Mesendoderm (in vitro differentiated cells): ENCODE measurements at regions not wholly inside any gene's neighbourhood (a gene's known extent, or its start where the extent isn't known, plus 50 kb on each side); places are given as distances from the start of the nearest gene placed in this dataset.

Source experiments
- DNase-seq: peaks from one replicate; pipeline ENCODE4 v3.0.0; 2013
- H2AK5ac ChIP-seq: 2 replicates; pipeline ENCODE4 v1.6.1; 2013; ENCODE audit warnings: low read length, inconsistent platforms
- H2BK120ac ChIP-seq: 2 replicates; pipeline ENCODE4 v1.6.1; 2013; ENCODE audit warnings: low read depth, mild to moderate bottlenecking, low read length, moderate library complexity, mixed read lengths
- H2BK15ac ChIP-seq: replicated peaks from 2 replicates; pipeline ENCODE4 v1.6.1; 2013; ENCODE audit warnings: low read depth, mild to moderate bottlenecking, moderate library complexity
- H2BK5ac ChIP-seq: 2 replicates; pipeline ENCODE4 v1.6.1; 2013; ENCODE audit warnings: low read length, inconsistent platforms
- H3K18ac ChIP-seq: 2 replicates; pipeline ENCODE4 v1.6.1; 2013; ENCODE audit warnings: mild to moderate bottlenecking, low read length, mixed read lengths
- H3K23ac ChIP-seq: one replicate; pipeline ENCODE4 v1.6.1; 2013; ENCODE audit warnings: low read length
- H3K27ac ChIP-seq: 2 replicates; pipeline ENCODE4 v1.5.1; 2013; ENCODE audit warnings: low read depth, mild to moderate bottlenecking, inconsistent platforms, low read length, moderate library complexity
- H3K27me3 ChIP-seq: 2 replicates; pipeline ENCODE4 v1.6.1; 2013; ENCODE audit warnings: low read length, control low read depth, mild to moderate bottlenecking, inconsistent platforms; ENCODE audit not compliant: insufficient read depth, poor library complexity
- H3K36me3 ChIP-seq: 2 replicates; pipeline ENCODE4 v1.6.1; 2013; ENCODE audit warnings: low read length, inconsistent platforms; ENCODE audit not compliant: control insufficient read depth, insufficient read depth
- H3K4ac ChIP-seq: one replicate; pipeline ENCODE4 v1.6.1; 2013; ENCODE audit warnings: low read depth, mild to moderate bottlenecking, low read length, moderate library complexity
- H3K4me1 ChIP-seq: 2 replicates; pipeline ENCODE4 v1.6.1; 2013; ENCODE audit warnings: low read depth, low read length, inconsistent platforms; ENCODE audit not compliant: control insufficient read depth
- H3K4me2 ChIP-seq: 2 replicates; pipeline ENCODE4 v1.6.1; 2013; ENCODE audit warnings: low read length
- H3K4me3 ChIP-seq: 2 replicates; pipeline ENCODE4 v1.5.1; 2013; ENCODE audit warnings: mild to moderate bottlenecking, low read length
- H3K56ac ChIP-seq: one replicate; pipeline ENCODE4 v1.6.1; 2013; ENCODE audit warnings: low read length
- H3K79me1 ChIP-seq: 2 replicates; pipeline ENCODE4 v1.6.1; 2013; ENCODE audit warnings: low read length, inconsistent platforms
- H3K79me2 ChIP-seq: 2 replicates; pipeline ENCODE4 v1.6.1; 2013; ENCODE audit warnings: mild to moderate bottlenecking, low read length; ENCODE audit not compliant: control insufficient read depth, insufficient read depth
- H3K9ac ChIP-seq: 2 replicates; pipeline ENCODE4 v1.6.1; 2013; ENCODE audit warnings: low read length, inconsistent platforms
- H4K5ac ChIP-seq: one replicate; pipeline ENCODE4 v1.6.1; 2013; ENCODE audit warnings: low read length
- H4K8ac ChIP-seq: one replicate; pipeline ENCODE4 v1.6.1; 2013; ENCODE audit warnings: low read depth, mild to moderate bottlenecking, control low read depth, low read length, moderate library complexity
- WGBS: extraction: QIAGEN DNeasy Blood & Tissue Kit; methylation state at CpG from one replicate; pipeline ENCODE4 v1.1.7; 2013; ENCODE audit warnings: low lambda C conversion rate, missing lambda C conversion rate; ENCODE audit not compliant: insufficient coverage; ENCODE audit errors: extremely low coverage; 5-methylcytosine and 5-hydroxymethylcytosine counted together

DNA sequence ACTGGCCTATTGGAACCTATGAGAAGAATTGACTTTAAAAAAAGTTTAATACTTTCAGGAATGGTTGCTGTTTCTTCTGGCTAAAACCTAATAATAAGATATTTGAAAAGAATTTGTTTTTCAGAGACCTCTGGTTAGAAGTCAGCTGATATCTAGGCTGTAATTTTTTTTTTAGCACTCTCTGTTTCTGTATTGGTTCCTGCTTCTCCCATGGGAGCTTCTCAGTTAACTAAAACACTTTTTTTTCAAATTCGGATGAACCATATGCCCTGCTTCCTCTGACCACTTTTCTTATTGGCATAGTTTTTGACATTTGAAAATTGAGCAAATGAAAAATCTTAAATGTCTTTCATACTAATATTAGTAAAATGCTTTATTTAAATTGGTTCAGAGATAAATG is 163.5 kb upstream of the SLC10A2 start:
- H2BK120ac ChIP-seq, result no peak overlapping the region
- H3K9ac ChIP-seq, result no peak overlapping the region
- H3K4me1 ChIP-seq, result no peaks in the 10 kb centered on the region
- no peak for DNase-seq
- H3K36me3 ChIP-seq, result no peaks in the 10 kb centered on the region
- no peak overlapping the region for H3K18ac ChIP-seq
- no peaks in the 10 kb centered on the region for H3K79me1 ChIP-seq
- no peak overlapping the region for H3K4ac ChIP-seq
- H3K27me3 ChIP-seq, result no peaks in the 10 kb centered on the region
- no peak overlapping the region for H4K8ac ChIP-seq
- H3K4me3 ChIP-seq, result no peak overlapping the region
- H3K56ac ChIP-seq, result no peak overlapping the region
- WGBS, result no CpG with 5 or more reads among the region's 1 CpG
- H2AK5ac ChIP-seq, result no peak overlapping the region
- no peak overlapping the region for H4K5ac ChIP-seq
- H3K79me2 ChIP-seq, result no peaks in the 10 kb centered on the region
- no peak overlapping the region for H3K23ac ChIP-seq
- no peak overlapping the region for H3K4me2 ChIP-seq
- H3K27ac ChIP-seq, result no peak overlapping the region
- H2BK5ac ChIP-seq, result no peak overlapping the region
- no peak overlapping the region for H2BK15ac ChIP-seq

DNA sequence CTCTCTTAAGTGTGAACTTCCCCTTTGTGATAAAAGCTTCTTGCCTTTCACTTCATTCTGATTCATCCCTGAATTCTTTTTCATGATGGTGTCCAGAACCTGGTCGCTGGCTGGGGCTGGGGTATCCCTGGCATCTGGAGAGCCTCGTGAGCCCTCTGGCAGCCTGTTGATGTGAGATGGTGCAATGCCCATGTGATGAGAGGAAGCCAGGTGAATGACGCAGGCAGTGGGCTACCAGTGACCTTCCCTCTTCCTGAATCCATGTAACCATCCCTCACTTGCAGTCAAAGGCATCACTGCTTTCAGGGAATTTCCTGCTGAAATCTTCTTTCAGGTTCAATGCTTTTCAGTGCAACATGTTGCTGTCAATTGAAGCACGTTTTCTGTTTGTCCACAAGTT is 158.6 kb upstream of the SLC10A2 start:
- Histone ChIP-seq H3K9ac (no peak overlapping the region), H2AK5ac (no peak overlapping the region), H3K56ac (no peak overlapping the region), H2BK120ac (no peak overlapping the region), H3K79me1 (no peaks in the 10 kb centered on the region), H3K79me2 (no peaks in the 10 kb centered on the region), H3K18ac (no peak overlapping the region), H2BK15ac (no peak overlapping the region), H3K36me3 (no peaks in the 10 kb centered on the region), H3K4me2 (no peak overlapping the region), H2BK5ac (no peak overlapping the region), H4K8ac (no peak overlapping the region), H3K4me3 (no peak overlapping the region), H3K27ac (no peak overlapping the region), H3K4me1 (no peaks in the 10 kb centered on the region), H3K4ac (no peak overlapping the region), H3K27me3 (no peaks in the 10 kb centered on the region), H3K23ac (no peak overlapping the region), H4K5ac (no peak overlapping the region)
- DNase-seq, result no peak
- WGBS, result no CpG with 5 or more reads among the region's 4 CpGs

DNA sequence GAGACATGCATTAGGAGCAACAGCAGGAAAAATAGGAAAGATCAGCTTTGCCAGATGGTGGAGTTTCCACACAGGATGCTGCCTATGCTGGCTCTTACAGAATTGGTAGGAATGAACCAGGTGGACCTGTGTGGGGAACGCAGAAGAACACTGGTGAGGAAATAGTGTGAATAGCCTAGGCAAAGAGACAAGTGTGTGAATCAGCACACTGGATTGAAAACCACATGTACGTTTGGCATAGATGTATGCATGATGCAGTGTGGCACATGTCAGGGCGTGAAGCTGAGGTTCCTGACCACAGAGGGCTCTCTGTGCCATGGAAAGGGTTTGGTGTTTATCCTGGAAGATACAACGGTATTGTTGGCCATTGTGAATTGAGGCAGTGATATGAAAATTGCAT is 156.5 kb upstream of the SLC10A2 start:
- H3K4ac ChIP-seq, result no peak overlapping the region
- H2BK5ac ChIP-seq, result no peak overlapping the region
- no peak overlapping the region for H3K18ac ChIP-seq
- no peak overlapping the region for H3K9ac ChIP-seq
- no peak overlapping the region for H3K56ac ChIP-seq
- H3K79me1 ChIP-seq, result no peaks in the 10 kb centered on the region
- H3K79me2 ChIP-seq, result no peaks in the 10 kb centered on the region
- no peak overlapping the region for H2BK120ac ChIP-seq
- no peak overlapping the region for H4K8ac ChIP-seq
- H3K36me3 ChIP-seq, result no peaks in the 10 kb centered on the region
- H2AK5ac ChIP-seq, result no peak overlapping the region
- no peak overlapping the region for H2BK15ac ChIP-seq
- H3K23ac ChIP-seq, result no peak overlapping the region
- no peak overlapping the region for H3K4me2 ChIP-seq
- no peak overlapping the region for H3K27ac ChIP-seq
- H3K27me3 ChIP-seq, result no peaks in the 10 kb centered on the region
- no peak overlapping the region for H3K4me3 ChIP-seq
- H3K4me1 ChIP-seq, result no peaks in the 10 kb centered on the region
- H4K5ac ChIP-seq, result no peak overlapping the region
- DNase-seq, result no peak
- WGBS, result no CpG with 5 or more reads among the region's 4 CpGs

DNA sequence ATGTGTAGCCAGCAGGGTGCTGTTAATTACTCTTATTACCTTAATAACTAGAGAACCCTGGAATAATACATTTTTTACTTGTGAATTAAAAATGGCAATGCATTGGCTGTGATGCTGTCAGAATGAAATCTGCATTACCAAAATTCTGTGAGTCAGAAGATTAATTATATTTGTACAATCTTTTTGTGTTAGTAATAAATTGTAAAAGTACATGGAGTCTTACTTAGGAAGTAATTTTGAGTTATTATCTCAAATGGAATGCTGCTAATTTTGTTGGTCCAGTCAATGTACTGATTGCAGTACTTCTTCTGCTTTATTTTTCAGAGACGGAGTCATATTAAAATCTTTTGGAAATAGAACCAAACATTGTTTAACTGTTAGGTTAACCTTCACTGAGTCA is 152.0 kb upstream of the SLC10A2 start:
- Histone ChIP-seq H2AK5ac (no peak overlapping the region), H3K56ac (no peak overlapping the region), H3K4me2 (no peak overlapping the region), H3K36me3 (no peaks in the 10 kb centered on the region), H2BK15ac (no peak overlapping the region), H4K8ac (no peak overlapping the region), H3K9ac (no peak overlapping the region), H3K79me1 (no peaks in the 10 kb centered on the region), H4K5ac (no peak overlapping the region), H3K4ac (no peak overlapping the region), H3K18ac (no peak overlapping the region), H3K4me3 (no peak overlapping the region), H2BK5ac (no peak overlapping the region), H3K27ac (no peak overlapping the region), H2BK120ac (no peak overlapping the region), H3K4me1 (no peaks in the 10 kb centered on the region), H3K23ac (no peak overlapping the region), H3K27me3 (no peaks in the 10 kb centered on the region), H3K79me2 (no peaks in the 10 kb centered on the region)
- WGBS, result no CpG with 5 or more reads among the region's 1 CpG
- no peak for DNase-seq

DNA sequence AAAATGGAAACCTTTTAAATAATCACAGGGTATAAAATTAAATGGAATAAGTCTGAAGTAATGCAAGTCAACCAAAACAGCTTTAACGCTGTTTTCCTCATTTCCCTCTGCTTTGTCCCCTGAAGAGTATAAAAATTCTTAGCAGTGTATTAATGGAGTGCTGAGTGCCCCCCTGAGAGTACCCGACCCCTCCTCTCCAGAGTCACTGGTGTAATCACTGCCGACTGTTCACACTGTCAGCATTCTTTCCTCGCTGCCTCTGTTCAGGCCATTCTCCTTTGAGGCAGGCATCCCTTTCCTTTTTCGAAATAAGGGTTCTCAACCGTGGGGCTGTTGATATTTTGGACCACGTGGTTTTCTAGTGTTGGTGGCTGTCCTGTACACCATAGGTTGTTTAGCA is 146.9 kb upstream of the SLC10A2 start:
- H3K36me3 ChIP-seq, result no peaks in the 10 kb centered on the region
- H3K56ac ChIP-seq, result no peak overlapping the region
- WGBS, result no CpG with 5 or more reads among the region's 7 CpGs
- DNase-seq, result no peak
- no peak overlapping the region for H2AK5ac ChIP-seq
- H3K79me2 ChIP-seq, result no peaks in the 10 kb centered on the region
- no peaks in the 10 kb centered on the region for H3K4me1 ChIP-seq
- no peak overlapping the region for H2BK15ac ChIP-seq
- no peak overlapping the region for H3K18ac ChIP-seq
- no peaks in the 10 kb centered on the region for H3K27me3 ChIP-seq
- no peak overlapping the region for H3K23ac ChIP-seq
- no peak overlapping the region for H3K9ac ChIP-seq
- no peak overlapping the region for H4K8ac ChIP-seq
- no peak overlapping the region for H2BK5ac ChIP-seq
- H3K4me3 ChIP-seq, result no peak overlapping the region
- H3K79me1 ChIP-seq, result no peaks in the 10 kb centered on the region
- no peak overlapping the region for H3K4ac ChIP-seq
- H3K27ac ChIP-seq, result no peak overlapping the region
- H4K5ac ChIP-seq, result no peak overlapping the region
- H2BK120ac ChIP-seq, result no peak overlapping the region
- H3K4me2 ChIP-seq, result no peak overlapping the region

DNA sequence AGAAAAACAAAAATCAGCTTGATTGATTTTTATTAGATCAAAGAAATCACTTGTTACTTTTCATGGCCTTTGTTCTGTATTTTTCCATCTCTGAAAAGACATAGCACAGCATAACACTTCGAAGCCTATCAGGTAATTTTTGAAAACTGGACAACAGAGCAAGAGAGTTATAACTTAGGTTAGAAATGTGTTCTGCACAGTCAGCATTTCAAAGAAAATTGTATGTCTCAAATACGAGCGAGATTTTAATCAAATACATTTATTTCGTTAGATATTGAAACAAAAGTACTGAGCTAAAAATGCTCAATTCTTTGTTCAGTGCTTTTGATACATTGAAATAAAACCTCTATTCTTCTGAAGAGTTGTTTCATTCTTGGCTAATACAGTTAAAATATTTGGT is 144.1 kb upstream of the SLC10A2 start:
- Histone ChIP-seq H3K56ac (no peak overlapping the region), H2BK5ac (no peak overlapping the region), H3K27ac (no peak overlapping the region), H3K9ac (no peak overlapping the region), H2AK5ac (no peak overlapping the region), H3K18ac (no peak overlapping the region), H2BK120ac (no peak overlapping the region), H2BK15ac (no peak overlapping the region), H3K79me2 (no peaks in the 10 kb centered on the region), H3K4me1 (no peaks in the 10 kb centered on the region), H3K27me3 (no peaks in the 10 kb centered on the region), H4K8ac (no peak overlapping the region), H3K79me1 (no peaks in the 10 kb centered on the region), H3K36me3 (no peaks in the 10 kb centered on the region), H3K23ac (no peak overlapping the region), H4K5ac (no peak overlapping the region), H3K4me3 (no peak overlapping the region), H3K4ac (no peak overlapping the region), H3K4me2 (no peak overlapping the region)
- WGBS, result no CpG with 5 or more reads among the region's 4 CpGs
- DNase-seq, result no peak
